ENCODE measurements at regions not wholly inside any gene's neighbourhood (a gene's known extent, or its start where the extent isn't known, plus 50 kb on each side); places are given as distances from the start of the nearest gene placed in this dataset.

DNA sequence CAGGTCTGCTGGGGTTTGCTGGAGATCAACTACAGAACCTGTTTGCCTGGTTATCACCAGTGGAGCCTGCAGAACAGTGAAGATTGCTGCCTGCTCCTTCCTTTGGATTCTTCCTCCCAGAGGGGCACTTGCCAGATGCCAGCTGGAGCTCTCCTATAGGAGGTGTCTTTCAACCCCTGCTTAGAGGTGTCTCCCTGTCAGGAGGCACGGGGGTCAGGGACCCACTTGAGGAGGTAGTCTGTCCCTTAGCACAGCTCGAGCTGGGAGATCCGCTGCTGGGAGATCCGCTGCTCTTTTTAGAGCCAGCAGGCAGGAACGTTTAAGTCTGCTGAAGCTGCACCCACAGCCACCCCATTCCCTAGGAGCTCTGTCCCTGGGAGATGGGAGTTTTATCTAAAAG, 1806.3 kb upstream of the ADGRL3 start:
- no peak for DNase-seq (ENCODE audit: extremely low spot score, unreplicated experiment)
- Mint-ChIP-seq H3K4me1 (ENCODE audit: unreplicated experiment) (no peaks in the 10 kb centered on the region), H3K36me3 (no peaks in the 10 kb centered on the region), H3K27ac (no peak overlapping the region), H3K9me3 (peaks cover 6% of the 10 kb centered on the region), H3K4me3 (no peak overlapping the region), H3K27me3 (no peaks in the 10 kb centered on the region)
- TF ChIP-seq, protein P1, sequence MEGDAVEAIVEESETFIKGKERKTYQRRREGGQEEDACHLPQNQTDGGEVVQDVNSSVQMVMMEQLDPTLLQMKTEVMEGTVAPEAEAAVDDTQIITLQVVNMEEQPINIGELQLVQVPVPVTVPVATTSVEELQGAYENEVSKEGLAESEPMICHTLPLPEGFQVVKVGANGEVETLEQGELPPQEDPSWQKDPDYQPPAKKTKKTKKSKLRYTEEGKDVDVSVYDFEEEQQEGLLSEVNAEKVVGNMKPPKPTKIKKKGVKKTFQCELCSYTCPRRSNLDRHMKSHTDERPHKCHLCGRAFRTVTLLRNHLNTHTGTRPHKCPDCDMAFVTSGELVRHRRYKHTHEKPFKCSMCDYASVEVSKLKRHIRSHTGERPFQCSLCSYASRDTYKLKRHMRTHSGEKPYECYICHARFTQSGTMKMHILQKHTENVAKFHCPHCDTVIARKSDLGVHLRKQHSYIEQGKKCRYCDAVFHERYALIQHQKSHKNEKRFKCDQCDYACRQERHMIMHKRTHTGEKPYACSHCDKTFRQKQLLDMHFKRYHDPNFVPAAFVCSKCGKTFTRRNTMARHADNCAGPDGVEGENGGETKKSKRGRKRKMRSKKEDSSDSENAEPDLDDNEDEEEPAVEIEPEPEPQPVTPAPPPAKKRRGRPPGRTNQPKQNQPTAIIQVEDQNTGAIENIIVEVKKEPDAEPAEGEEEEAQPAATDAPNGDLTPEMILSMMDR (conservative IDR thresholded peaks at IDR 0.05) = no peak

DNA sequence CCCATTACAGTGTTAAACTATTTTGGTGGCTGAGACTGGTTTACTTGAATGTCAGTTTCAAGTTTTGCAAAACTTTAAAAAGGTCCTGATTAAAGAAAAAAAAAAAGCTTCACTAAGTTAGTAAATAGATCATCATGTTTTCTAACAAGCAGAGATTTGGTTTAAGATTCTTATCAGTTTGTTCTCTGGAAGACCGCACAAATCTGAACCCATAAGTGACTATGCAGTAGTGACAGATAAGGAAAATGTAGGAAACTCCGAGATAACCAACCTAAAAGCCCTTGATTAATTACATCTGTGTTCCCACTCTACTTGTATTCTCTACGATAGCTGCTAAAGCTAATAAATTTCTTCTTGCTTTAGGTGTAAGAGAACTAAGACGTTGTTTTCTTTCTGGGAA, 1799.8 kb upstream of the ADGRL3 start:
- no peak overlapping the region for H3K4me3 Mint-ChIP-seq
- no peaks in the 10 kb centered on the region for H3K27me3 Mint-ChIP-seq
- no peak for DNase-seq (ENCODE audit: extremely low spot score, unreplicated experiment)
- H3K36me3 Mint-ChIP-seq = no peaks in the 10 kb centered on the region
- TF ChIP-seq, protein P1 (conservative IDR thresholded peaks at IDR 0.05) = no peak
- no peaks in the 10 kb centered on the region for H3K4me1 Mint-ChIP-seq (ENCODE audit: unreplicated experiment)
- no peak overlapping the region for H3K27ac Mint-ChIP-seq
- no peaks in the 10 kb centered on the region for H3K9me3 Mint-ChIP-seq

DNA sequence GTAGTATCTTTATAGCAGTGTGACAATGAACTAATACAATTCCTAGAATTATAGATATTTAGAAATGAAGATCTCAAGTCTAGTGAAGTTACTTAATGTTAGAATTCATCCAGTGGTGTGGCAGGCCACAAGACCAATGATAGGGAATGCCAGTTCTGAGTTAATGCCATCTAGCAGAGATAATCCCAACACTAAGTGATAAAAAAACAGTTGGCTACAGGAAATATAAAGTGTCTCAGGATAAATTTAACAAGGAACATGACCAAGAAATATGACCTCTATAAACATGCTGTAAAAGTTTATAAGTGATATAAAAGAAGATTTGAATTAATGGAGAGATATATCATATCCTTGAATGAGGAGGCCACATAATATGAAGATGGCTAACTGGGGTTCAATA, 1790.5 kb upstream of the ADGRL3 start:
- no peaks in the 10 kb centered on the region for H3K36me3 Mint-ChIP-seq
- H3K4me1 Mint-ChIP-seq (ENCODE audit: unreplicated experiment) = no peaks in the 10 kb centered on the region
- TF ChIP-seq, protein P1 (conservative IDR thresholded peaks at IDR 0.05) = no peak
- no peak overlapping the region for H3K27ac Mint-ChIP-seq
- H3K9me3 Mint-ChIP-seq = no peaks in the 10 kb centered on the region
- no peak for DNase-seq (ENCODE audit: extremely low spot score, unreplicated experiment)
- no peak overlapping the region for H3K4me3 Mint-ChIP-seq
- H3K27me3 Mint-ChIP-seq = no peaks in the 10 kb centered on the region

DNA sequence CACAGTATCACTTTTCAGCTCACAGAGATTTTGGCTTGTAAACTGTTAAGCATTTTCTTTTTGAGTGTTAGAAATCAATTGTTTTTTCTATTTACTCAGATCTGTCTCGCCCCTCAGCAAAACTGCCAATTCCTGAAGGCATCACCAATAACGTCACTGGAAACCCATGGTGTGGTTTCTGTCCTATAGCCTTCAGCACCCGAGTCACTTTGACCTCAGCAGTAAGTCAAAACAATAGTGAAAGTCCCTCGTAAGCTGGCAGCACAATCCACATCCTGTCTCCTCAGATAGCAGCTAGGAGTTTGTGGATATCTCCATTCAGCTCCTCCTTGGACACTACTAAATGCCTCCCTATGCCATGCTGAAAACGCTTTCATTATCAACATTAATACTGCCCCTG, 1787.4 kb upstream of the ADGRL3 start:
- DNase-seq (ENCODE audit: extremely low spot score, unreplicated experiment) = no peak
- no peaks in the 10 kb centered on the region for H3K9me3 Mint-ChIP-seq

DNA sequence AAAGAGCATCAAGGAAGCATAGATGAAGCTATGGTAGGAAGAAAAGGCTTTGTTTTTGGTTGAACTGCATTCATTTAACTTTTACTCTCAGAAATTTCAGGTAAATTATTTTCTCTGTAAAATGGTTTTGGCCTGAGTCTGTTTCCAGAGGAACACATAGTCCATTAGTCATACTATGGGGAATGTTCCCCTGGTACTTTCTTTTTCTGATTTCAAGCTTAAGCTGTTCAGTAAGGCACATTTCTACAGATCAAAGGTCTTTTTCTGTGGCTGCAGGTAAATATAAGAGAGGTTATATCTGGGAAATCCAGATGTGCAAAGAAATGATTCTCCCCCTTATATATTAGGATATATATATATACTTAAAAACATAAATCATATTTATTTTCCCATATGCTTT, 1744.4 kb upstream of the ADGRL3 start:
- no peak overlapping the region for H3K4me3 Mint-ChIP-seq
- no peaks in the 10 kb centered on the region for H3K36me3 Mint-ChIP-seq
- TF ChIP-seq, protein P1 (conservative IDR thresholded peaks at IDR 0.05) = no peak
- no peaks in the 10 kb centered on the region for H3K9me3 Mint-ChIP-seq
- no peaks in the 10 kb centered on the region for H3K4me1 Mint-ChIP-seq (ENCODE audit: unreplicated experiment)
- no peak for DNase-seq (ENCODE audit: extremely low spot score, unreplicated experiment)
- H3K27ac Mint-ChIP-seq = no peak overlapping the region
- no peaks in the 10 kb centered on the region for H3K27me3 Mint-ChIP-seq

More for the DNA sequence above, 1787.4 kb upstream of the ADGRL3 start:
- TF ChIP-seq, protein P1 (conservative IDR thresholded peaks at IDR 0.05) = no peak
- no peak overlapping the region for H3K27ac Mint-ChIP-seq
- H3K36me3 Mint-ChIP-seq = no peaks in the 10 kb centered on the region
- no peak overlapping the region for H3K4me3 Mint-ChIP-seq
- no peaks in the 10 kb centered on the region for H3K4me1 Mint-ChIP-seq (ENCODE audit: unreplicated experiment)
- no peaks in the 10 kb centered on the region for H3K27me3 Mint-ChIP-seq

DNA sequence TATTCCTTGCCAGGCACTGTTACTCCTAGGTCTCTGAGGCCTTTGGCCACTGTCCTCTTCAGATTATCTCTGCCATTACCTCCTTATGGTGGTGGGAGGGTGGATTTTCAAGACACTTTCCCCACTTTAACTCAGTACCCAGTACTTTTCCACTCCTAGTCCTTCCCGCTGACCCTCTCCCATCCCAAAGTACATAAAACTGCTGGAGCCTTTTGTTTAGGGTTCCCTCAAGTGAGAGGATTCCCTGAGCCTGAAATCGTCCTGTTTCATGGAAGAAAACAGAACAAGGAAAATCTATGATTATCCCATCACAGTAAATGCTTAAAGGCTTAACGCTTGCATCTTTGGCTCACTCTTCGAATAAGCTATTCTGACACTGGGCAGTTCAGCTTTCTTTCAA, 1742.5 kb upstream of the ADGRL3 start:
- Mint-ChIP-seq H3K4me1 (ENCODE audit: unreplicated experiment) (no peaks in the 10 kb centered on the region), H3K9me3 (no peaks in the 10 kb centered on the region), H3K36me3 (no peaks in the 10 kb centered on the region)

More for the DNA sequence above, 1742.5 kb upstream of the ADGRL3 start:
- Mint-ChIP-seq H3K27ac (no peak overlapping the region), H3K27me3 (no peaks in the 10 kb centered on the region), H3K4me3 (no peak overlapping the region)
- TF ChIP-seq, protein P1 (conservative IDR thresholded peaks at IDR 0.05) = no peak
- DNase-seq (ENCODE audit: extremely low spot score, unreplicated experiment) = no peak

Data from type B pancreatic cell (in vitro differentiated cells).